Breast epithelium (tissue), 3 donors: ENCODE measurements at regions not wholly inside any gene's neighbourhood (a gene's known extent, or its start where the extent isn't known, plus 50 kb on each side); places are given as distances from the start of the nearest gene placed in this dataset.

ENCODE experiments used
- CTCF ChIP-seq, 3 donors: fragments of 450-650 bp; IDR thresholded peaks; one replicate each; pipeline ENCODE4 v1.5.1; 2016 to 2017; ENCODE audit warnings: antibody characterized with exemption in 3 of 3, mild to moderate bottlenecking in 3 of 3, moderate library complexity in 3 of 3
- POLR2A ChIP-seq: fragments of 450-650 bp; IDR thresholded peaks from one replicate; pipeline ENCODE4 v1.6.1; 2016; ENCODE audit warnings: antibody characterized with exemption, mild to moderate bottlenecking, moderate library complexity

- TF ChIP-seq CTCF (IDR thresholded peaks at IDR 0.05), result no peak
- TF ChIP-seq POLR2A, result no peak
Measured at GRCh38 chr2:122507261-122507660, 751.8 kb downstream of the TSN start.
